Stomach smooth muscle (tissue), 2 donors: ENCODE measurements at regions not wholly inside any gene's neighbourhood (a gene's known extent, or its start where the extent isn't known, plus 50 kb on each side); places are given as distances from the start of the nearest gene placed in this dataset.

ENCODE experiments used
- H3K27ac ChIP-seq: one replicate; pipeline ENCODE4 v1.7.0; 2013; ENCODE audit warnings: mild to moderate bottlenecking, low read length, inconsistent platforms
- H3K27me3 ChIP-seq, 2 donors: one replicate each; pipeline ENCODE4 v1.7.0; 2013; ENCODE audit warnings: low read length in 2 of 2; ENCODE audit not compliant: insufficient read depth in 2 of 2, control insufficient read depth in 1 of 2
- H3K36me3 ChIP-seq, 2 donors: one replicate each; pipeline ENCODE4 v1.7.0; 2013; ENCODE audit warnings: low read length in 2 of 2; ENCODE audit not compliant: control insufficient read depth in 2 of 2, insufficient read depth in 2 of 2
- H3K4me1 ChIP-seq: one replicate; pipeline ENCODE4 v1.7.0; 2013; ENCODE audit warnings: low read length; ENCODE audit not compliant: control insufficient read depth, insufficient read depth
- H3K4me3 ChIP-seq, 2 donors: one replicate each; pipeline ENCODE4 v1.7.0; 2013; ENCODE audit warnings: low read length in 2 of 2
- H3K9ac ChIP-seq, 2 donors: one replicate each; pipeline ENCODE4 v1.7.0; 2013; ENCODE audit warnings: low read length in 2 of 2, mild to moderate bottlenecking in 1 of 2
- H3K9me3 ChIP-seq, 2 donors: one replicate each; pipeline ENCODE4 v1.7.0; 2013; ENCODE audit warnings: low read length in 2 of 2; ENCODE audit not compliant: control insufficient read depth in 2 of 2
- donor health status: healthy.
- donor health status: Pancreatic carcinoma.

DNA sequence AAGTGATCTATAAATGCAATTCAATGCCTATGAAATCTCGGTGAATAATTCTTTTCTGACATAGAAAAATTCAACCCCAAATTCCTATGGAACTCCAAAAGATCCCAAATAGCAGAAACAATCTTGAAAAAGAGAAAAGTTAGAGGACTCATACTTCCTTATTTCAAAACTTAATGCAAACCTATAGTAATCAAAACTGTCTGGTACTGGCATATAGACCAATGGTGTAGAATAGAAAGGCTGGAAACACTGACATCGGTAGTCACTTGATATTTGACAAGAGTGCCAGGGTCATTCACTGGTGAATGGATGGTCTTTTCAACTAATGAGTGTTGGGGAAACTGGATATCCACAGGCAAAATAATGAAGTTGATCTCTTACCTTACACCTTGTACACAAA, 637.1 kb upstream of the PCDH9 start:
- Histone ChIP-seq H3K27ac (no peak overlapping the region), H3K4me3 (no peak overlapping the region), H3K9ac (no peak overlapping the region), H3K36me3 (no peaks in the 10 kb centered on the region), H3K27me3 (no peaks in the 10 kb centered on the region), H3K9me3 (peaks cover 0 to 4% of the 10 kb centered on the region in 2 donors), H3K4me1 (no peaks in the 10 kb centered on the region)

DNA sequence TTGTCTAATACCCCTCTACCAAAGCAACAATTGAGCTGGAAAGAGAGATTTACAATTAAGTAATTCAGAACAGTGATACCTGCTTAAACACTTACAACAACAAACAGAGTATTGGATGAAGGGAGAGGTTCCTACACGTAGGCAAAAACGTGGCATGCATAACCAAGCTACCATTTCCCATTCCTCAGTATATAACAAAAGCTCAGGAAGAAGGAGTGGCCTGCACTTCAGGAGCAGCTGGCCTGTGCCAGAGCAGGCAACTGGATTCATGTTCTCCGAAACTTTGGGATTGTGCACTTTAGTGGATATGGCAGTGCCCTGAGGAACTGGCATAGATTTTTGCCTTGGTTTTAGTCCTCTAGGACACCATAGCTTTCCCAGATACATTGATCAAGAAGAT, 630.2 kb upstream of the PCDH9 start:
- Histone ChIP-seq H3K9ac (no peak overlapping the region), H3K9me3 (no peaks in the 10 kb centered on the region), H3K36me3 (no peaks in the 10 kb centered on the region), H3K27me3 (no peaks in the 10 kb centered on the region), H3K27ac (no peak overlapping the region), H3K4me1 (no peaks in the 10 kb centered on the region), H3K4me3 (no peak overlapping the region)

DNA sequence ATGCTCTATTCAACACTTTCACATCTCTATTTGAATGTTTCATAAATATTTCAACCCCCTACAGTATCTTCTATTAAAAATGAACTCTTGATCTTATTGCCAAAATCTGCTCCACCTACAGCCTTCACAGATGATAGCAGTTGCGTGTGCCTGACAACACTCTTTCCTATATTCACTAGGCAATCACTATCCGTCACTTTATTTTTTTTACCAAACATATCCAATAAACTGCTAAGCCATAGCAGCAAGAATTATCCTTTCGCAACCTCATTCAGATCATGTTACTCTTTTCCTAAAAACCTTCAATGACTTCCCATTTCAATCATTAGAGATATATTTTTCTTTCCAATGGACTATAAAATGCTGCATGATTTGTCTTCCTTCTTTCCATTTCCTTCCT, 629.8 kb upstream of the PCDH9 start:
- H3K36me3 ChIP-seq: no peaks in the 10 kb centered on the region
- no peaks in the 10 kb centered on the region for H3K27me3 ChIP-seq
- no peak overlapping the region for H3K27ac ChIP-seq
- H3K4me1 ChIP-seq: no peaks in the 10 kb centered on the region
- H3K4me3 ChIP-seq: no peak overlapping the region
- H3K9ac ChIP-seq: no peak overlapping the region
- H3K9me3 ChIP-seq: no peaks in the 10 kb centered on the region

DNA sequence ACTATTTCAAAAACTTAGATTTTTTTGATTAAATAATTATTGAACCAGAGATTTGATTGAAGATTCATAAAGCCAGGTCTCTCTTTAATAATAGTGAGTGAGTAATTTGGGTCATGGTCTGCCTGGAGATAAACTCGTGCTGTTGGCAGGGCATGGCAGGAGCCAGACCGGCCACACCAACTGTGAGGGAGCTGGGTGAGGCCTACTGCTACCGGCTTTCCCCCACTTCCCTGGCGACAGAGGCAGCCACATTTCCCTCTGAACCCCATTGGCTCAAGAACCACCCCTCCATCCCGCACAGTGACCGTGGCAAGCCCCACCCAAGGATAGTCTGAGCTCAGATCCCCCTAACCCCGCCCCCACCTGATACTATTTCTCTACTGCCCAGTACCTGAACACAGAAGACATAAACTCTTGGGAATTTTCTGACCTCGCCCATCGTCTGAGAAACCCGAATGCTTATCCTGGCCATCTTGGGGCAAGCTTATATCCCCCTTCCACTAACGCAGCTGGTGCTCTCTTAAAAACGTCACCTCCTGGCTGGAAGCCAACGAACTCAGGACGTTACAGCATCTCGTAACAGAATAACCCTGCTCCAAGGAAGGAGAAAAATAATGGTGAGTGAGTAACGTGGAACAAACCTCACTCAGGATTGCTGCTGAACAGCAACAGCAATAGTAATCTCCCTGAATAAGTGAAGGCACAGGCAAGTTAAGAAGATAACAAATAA, 627.6 kb upstream of the PCDH9 start:
- Histone ChIP-seq H3K9me3 (no peaks in the 10 kb centered on the region), H3K4me1 (no peaks in the 10 kb centered on the region), H3K36me3 (no peaks in the 10 kb centered on the region), H3K27me3 (no peaks in the 10 kb centered on the region), H3K9ac (no peak overlapping the region), H3K27ac (no peak overlapping the region), H3K4me3 (no peak overlapping the region)

DNA sequence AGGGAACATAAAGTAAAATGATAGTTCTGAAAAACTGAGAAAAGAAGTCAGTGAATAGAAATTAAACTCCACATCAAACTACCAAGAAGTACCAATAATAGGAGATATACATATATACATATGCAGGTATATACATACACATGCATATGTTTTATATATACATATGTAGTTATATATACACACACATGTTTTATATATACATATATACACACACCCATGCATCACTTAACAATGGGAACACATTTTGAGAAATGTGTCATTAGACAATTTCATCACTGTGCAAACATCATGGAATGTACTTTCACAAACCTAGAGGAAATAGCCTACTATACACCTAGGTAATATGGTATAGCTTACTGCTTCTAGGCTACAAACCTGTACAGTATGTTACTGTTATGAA, 626.8 kb upstream of the PCDH9 start:
- no peaks in the 10 kb centered on the region for H3K4me1 ChIP-seq
- no peaks in the 10 kb centered on the region for H3K27me3 ChIP-seq

GRCh38 chr13:67855741-67856238, 625.7 kb upstream of the PCDH9 start:
- Histone ChIP-seq H3K36me3 (no peaks in the 10 kb centered on the region), H3K9me3 (no peaks in the 10 kb centered on the region), H3K9ac (no peak overlapping the region), H3K27me3 (no peaks in the 10 kb centered on the region), H3K4me3 (no peak overlapping the region), H3K27ac (no peak overlapping the region), H3K4me1 (no peaks in the 10 kb centered on the region)

More for the DNA sequence above, 626.8 kb upstream of the PCDH9 start:
- Histone ChIP-seq H3K27ac (no peak overlapping the region), H3K4me3 (no peak overlapping the region), H3K9ac (no peak overlapping the region), H3K36me3 (no peaks in the 10 kb centered on the region), H3K9me3 (no peaks in the 10 kb centered on the region)

- Histone ChIP-seq H3K27me3 (no peaks in the 10 kb centered on the region), H3K9ac (no peak overlapping the region), H3K36me3 (no peaks in the 10 kb centered on the region), H3K4me3 (no peak overlapping the region), H3K4me1 (no peaks in the 10 kb centered on the region), H3K27ac (no peak overlapping the region), H3K9me3 (no peaks in the 10 kb centered on the region)
Measured at GRCh38 chr13:67854990-67855389, 624.9 kb upstream of the PCDH9 start.

GRCh38 chr13:67844574-67844973, 614.4 kb upstream of the PCDH9 start:
- H3K4me1 ChIP-seq: no peaks in the 10 kb centered on the region
- H3K4me3 ChIP-seq: no peak overlapping the region
- peaks cover 0 to 9% of the 10 kb centered on the region in 2 donors for H3K9me3 ChIP-seq

DNA sequence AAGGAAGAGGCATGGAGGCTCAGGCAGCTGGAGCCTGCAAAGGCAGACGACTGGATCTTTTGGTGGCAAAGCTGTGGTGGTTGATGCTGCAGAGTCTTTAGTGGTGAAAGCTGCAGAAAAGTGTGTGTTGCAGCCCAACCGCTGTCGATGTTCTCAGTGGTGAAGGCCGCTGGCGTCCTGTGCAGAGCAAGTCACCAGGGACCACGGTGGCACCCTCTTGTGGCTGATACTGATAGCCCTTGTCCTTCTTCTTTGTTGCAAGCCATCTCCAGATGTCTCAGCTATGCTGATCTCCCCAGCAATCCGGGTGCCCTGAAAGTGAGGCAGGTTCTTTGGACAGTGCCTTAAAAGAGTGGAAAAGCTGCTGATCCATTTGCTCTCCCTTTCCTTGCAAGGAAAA, 610.9 kb upstream of the PCDH9 start:
- Histone ChIP-seq H3K4me1 (no peaks in the 10 kb centered on the region), H3K4me3 (no peak overlapping the region), H3K9me3 (peaks cover 0 to 9% of the 10 kb centered on the region in 2 donors), H3K27ac (no peak overlapping the region), H3K27me3 (no peaks in the 10 kb centered on the region), H3K36me3 (no peaks in the 10 kb centered on the region), H3K9ac (no peak overlapping the region)

More at GRCh38 chr13:67844574-67844973, 614.4 kb upstream of the PCDH9 start:
- Histone ChIP-seq H3K36me3 (no peaks in the 10 kb centered on the region), H3K9ac (no peak overlapping the region), H3K27ac (no peak overlapping the region), H3K27me3 (no peaks in the 10 kb centered on the region)

- Histone ChIP-seq H3K36me3 (no peaks in the 10 kb centered on the region), H3K9me3 (no peaks in the 10 kb centered on the region)
Measured at GRCh38 chr13:67833564-67833963, 603.4 kb upstream of the PCDH9 start.

DNA sequence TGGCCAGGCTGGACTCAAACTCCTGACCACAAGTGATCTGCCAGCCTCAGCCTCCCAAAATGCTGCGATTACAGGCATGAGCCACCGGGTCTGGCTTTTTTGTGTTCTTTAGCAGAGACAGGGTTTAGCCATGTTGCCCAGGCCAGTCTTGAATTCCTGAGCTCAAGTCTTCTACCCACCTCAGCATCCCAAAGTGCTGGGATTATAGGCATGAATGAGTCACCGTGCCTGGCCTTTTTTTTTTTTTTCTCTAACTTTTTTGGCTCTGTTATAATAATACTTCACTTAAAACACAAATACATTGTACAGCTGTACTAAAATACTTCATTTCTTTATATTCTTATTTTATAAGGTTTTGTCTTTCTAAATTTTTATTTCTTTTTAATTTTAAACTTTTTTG, 599.5 kb upstream of the PCDH9 start:
- H3K36me3 ChIP-seq: no peaks in the 10 kb centered on the region
- H3K4me1 ChIP-seq: no peaks in the 10 kb centered on the region
- no peak overlapping the region for H3K4me3 ChIP-seq
- H3K9me3 ChIP-seq: no peaks in the 10 kb centered on the region
- H3K27ac ChIP-seq: no peak overlapping the region
- no peak overlapping the region for H3K9ac ChIP-seq
- H3K27me3 ChIP-seq: no peaks in the 10 kb centered on the region

More at GRCh38 chr13:67833564-67833963, 603.4 kb upstream of the PCDH9 start:
- Histone ChIP-seq H3K27me3 (no peaks in the 10 kb centered on the region), H3K4me1 (no peaks in the 10 kb centered on the region), H3K9ac (no peak overlapping the region), H3K4me3 (no peak overlapping the region), H3K27ac (no peak overlapping the region)
